ENCODE measurements at regions not wholly inside any gene's neighbourhood (a gene's known extent, or its start where the extent isn't known, plus 50 kb on each side); places are given as distances from the start of the nearest gene placed in this dataset.

GRCh38 chr12:126156806-126157574, 1091.8 kb downstream of the AACS start:
- Mint-ChIP-seq H3K4me1 (no peaks in the 10 kb centered on the region), H3K4me3 (no peak overlapping the region), H3K27ac (no peak overlapping the region), H3K9me3 (peaks cover 99% of the 10 kb centered on the region), H3K27me3 (ENCODE audit: insufficient read depth, low read depth, poor library complexity) (no peaks in the 10 kb centered on the region), H3K36me3 (ENCODE audit: low read depth) (peaks cover 47% of the 10 kb centered on the region)
- Histone ChIP-seq H3K36me3 (ENCODE audit: insufficient read depth) (no peaks in the 10 kb centered on the region), H4K20me1 (replicated peaks; ENCODE audit: insufficient read depth) (no peaks in the 10 kb centered on the region), H3K4me2 (no peak overlapping the region), H3K27ac (ENCODE audit: low read depth) (no peak overlapping the region), H3K9me2 (ENCODE audit: insufficient read depth) (no peaks in the 10 kb centered on the region), H3K79me2 (replicated peaks; ENCODE audit: insufficient read depth) (no peaks in the 10 kb centered on the region), H3K4me1 (ENCODE audit: insufficient read depth) (no peaks in the 10 kb centered on the region), H3F3A (replicated peaks; ENCODE audit: low read depth) (no peaks in the 10 kb centered on the region), H2AFZ (no peak overlapping the region), H3K4me3 (no peak overlapping the region), H3K27me3 (ENCODE audit: insufficient read depth) (no peaks in the 10 kb centered on the region)
- peak; percentile 16 for DNase-seq (ENCODE audit: low spot score)
- TF ChIP-seq ETS1 (IDR thresholded peaks at IDR 0.05) (no peak), CTCF (conservative IDR thresholded peaks at IDR 0.05; ENCODE audit: low read depth in 2 of 2) (0 out of 4 replicates have a peak, but pooled peaks of 1 of the 2 experiments have one; percentile 22)
- no peak for ATAC-seq

- H3K4me1 Mint-ChIP-seq: no peaks in the 10 kb centered on the region
- no peak overlapping the region for H3K27ac ChIP-seq (ENCODE audit: low read depth)
- TF ChIP-seq EZH2phosphoT487 (IDR thresholded peaks at IDR 0.05; ENCODE audit: unreplicated experiment) (no peak), ETS1 (IDR thresholded peaks at IDR 0.05) (no peak), ZNF331 (CRISPR knock-in tag; IDR thresholded peaks at IDR 0.05; ENCODE audit: low read depth) (no peak), NANOG (IDR thresholded peaks at IDR 0.05; ENCODE audit: borderline replicate concordance) (no peak), STAT1 (IDR thresholded peaks at IDR 0.05; ENCODE audit: unreplicated experiment) (no peak), CTCF (conservative IDR thresholded peaks at IDR 0.05; ENCODE audit: low read depth in 2 of 2) (no peak), CREB1 (CRISPR knock-in tag; IDR thresholded peaks at IDR 0.05; ENCODE audit: low read depth) (no peak), REST (IDR thresholded peaks at IDR 0.05; ENCODE audit: unreplicated experiment) (no peak), JUNB (IDR thresholded peaks at IDR 0.05; ENCODE audit: unreplicated experiment) (no peak), ZNF114 (CRISPR knock-in tag; IDR thresholded peaks at IDR 0.05) (no peak)
Measured at GRCh38 chr12:126157575-126157966, 1092.3 kb downstream of the AACS start.

More at GRCh38 chr12:126157575-126157966, 1092.3 kb downstream of the AACS start:
- H3K4me3 Mint-ChIP-seq: no peak overlapping the region
- Histone ChIP-seq H3K9me2 (ENCODE audit: insufficient read depth) (no peaks in the 10 kb centered on the region), H4K20me1 (replicated peaks; ENCODE audit: insufficient read depth) (no peaks in the 10 kb centered on the region), H3K4me2 (no peak overlapping the region), H3K27me3 (ENCODE audit: insufficient read depth) (no peaks in the 10 kb centered on the region), H3K4me3 (no peak overlapping the region), H2AFZ (no peak overlapping the region), H3K4me1 (ENCODE audit: insufficient read depth) (no peaks in the 10 kb centered on the region), H3F3A (replicated peaks; ENCODE audit: low read depth) (no peaks in the 10 kb centered on the region), H3K36me3 (ENCODE audit: insufficient read depth) (no peaks in the 10 kb centered on the region), H3K79me2 (replicated peaks; ENCODE audit: insufficient read depth) (no peaks in the 10 kb centered on the region)
- no peak for ATAC-seq
- H3K9me3 Mint-ChIP-seq: peaks cover 99% of the 10 kb centered on the region
- peaks cover 52% of the 10 kb centered on the region for H3K36me3 Mint-ChIP-seq (ENCODE audit: low read depth)
- H3K27ac Mint-ChIP-seq: no peak overlapping the region
- peak; percentile 6 for DNase-seq (ENCODE audit: low spot score)
- H3K27me3 Mint-ChIP-seq (ENCODE audit: insufficient read depth, low read depth, poor library complexity): no peaks in the 10 kb centered on the region
